ENCODE measurements at regions not wholly inside any gene's neighbourhood (a gene's known extent, or its start where the extent isn't known, plus 50 kb on each side); places are given as distances from the start of the nearest gene placed in this dataset.

- DNase-seq, result no peak
Observed at GRCh38 chr16:64892835-64893785, 228.8 kb downstream of the CDH11 start.

DNA sequence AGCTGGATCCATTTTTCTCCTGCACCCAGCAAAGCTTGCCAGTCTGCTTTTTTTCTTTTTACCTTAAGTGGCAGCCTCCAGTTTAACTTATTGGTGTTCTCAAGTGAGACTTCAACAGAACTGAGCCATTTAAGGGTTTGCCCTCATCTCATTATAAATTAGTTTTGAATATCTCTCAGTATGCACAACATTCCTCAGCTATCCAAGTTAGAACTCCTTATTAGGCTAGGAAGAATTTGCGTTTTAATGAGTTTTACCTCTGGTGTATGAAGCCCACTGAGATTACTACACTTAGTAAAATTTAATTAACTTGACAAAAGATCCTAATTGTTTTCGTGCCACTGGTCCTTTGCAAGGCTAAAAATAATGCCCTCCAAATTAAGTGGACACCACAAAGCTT, 232.4 kb downstream of the CDH11 start:
- no peak for DNase-seq

DNA sequence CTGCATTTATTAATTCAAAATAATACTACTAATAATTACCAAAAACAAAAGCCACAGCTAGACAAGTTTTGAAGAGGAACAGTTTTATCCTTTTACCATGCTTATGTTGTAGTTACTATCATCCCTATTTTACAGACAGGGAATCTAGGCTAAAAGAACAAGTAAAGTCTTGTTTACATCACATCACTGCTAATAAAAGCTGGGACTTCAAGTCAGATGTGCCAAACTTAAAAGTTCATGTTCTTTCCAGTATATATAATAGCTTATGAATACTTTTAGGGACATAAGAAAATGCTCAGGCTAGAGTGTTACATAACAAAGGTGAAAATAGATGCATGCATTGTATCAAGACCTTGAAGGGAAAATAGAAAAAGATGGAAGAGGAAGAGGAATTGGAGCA, 234.2 kb downstream of the CDH11 start:
- no peak for DNase-seq

- no peak for DNase-seq
Observed at GRCh38 chr16:64882078-64882784, 239.6 kb downstream of the CDH11 start.

- no peak for DNase-seq
Observed at GRCh38 chr16:64880994-64881393, 240.9 kb downstream of the CDH11 start.

DNA sequence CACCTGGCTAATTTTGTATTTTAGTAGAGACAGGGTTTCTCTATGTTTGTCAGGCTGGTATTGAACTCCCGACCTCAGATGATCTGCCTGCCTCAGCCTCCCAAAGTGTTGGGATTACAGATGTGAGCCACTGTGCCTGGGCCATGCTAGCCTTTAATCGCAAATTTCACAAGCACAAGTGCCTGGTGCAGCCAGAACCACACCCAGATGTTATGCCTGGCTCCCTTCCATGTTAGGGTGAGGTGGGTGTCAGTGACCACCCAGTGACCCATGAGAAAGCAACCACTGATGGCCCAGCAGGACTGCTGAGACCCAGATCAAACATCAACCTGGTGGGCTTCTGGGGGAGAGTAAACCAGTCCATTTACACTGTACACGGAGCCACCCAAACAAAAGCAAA, 241.9 kb downstream of the CDH11 start:
- no peak for DNase-seq

- no peak for DNase-seq
Observed at GRCh38 chr16:64878940-64879339, 242.9 kb downstream of the CDH11 start.

DNA sequence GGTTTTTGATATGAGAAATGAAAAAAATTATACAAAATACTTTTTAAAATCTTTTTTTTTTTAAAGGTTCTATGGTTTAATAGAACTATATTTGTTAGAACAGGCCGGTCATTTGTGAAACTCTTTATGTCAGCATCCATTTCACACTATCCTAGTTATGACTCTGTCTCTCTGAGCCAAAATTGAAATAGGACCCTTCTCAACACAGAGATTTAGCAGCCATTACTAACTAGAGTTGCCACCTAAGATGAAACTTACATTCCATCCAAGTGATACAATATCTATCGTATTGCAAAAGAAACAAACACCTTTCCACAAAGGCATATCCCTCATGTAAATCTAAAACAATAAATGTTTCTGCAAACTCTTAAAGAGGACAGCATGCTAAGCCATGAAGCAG, 249.8 kb downstream of the CDH11 start:
- no peak for DNase-seq

DNA sequence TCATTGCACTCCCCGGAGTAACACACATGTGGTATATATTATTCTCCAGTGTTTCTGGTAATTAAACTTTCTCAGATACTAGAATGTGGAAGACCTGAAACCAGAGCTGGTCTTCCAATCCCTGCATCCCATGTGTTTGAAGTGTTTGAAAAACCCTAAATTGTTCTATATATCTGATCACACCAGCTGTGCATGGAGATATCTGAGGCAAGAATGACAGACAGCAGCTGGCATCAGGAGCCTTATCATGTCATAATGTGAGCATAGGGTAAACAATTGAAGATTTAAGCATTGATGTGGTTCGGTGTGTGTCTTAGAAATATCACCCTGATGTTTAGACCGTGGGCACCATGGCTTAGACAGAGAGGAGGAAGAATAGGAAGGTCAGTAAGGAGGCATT, 251.0 kb downstream of the CDH11 start:
- DNase-seq, result no peak

DNA sequence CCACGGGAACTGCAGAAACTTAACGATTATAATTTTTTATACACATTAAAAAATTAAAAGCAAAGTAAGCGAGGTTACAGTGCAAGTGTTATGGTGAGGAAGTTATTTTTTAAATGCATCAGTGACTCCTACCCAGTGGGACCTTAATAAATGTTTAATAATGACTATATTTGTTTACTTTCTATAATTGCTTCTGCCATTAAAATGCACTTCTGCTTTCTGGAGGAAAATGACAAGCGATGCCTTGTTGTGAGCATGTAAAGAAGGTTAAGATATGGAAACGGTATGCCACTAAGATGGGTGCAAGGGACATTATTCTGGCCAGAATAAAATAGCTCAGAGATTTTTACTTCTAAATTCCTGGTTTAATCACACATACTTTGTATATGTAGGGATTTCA, 252.1 kb downstream of the CDH11 start:
- DNase-seq, result no peak

DNA sequence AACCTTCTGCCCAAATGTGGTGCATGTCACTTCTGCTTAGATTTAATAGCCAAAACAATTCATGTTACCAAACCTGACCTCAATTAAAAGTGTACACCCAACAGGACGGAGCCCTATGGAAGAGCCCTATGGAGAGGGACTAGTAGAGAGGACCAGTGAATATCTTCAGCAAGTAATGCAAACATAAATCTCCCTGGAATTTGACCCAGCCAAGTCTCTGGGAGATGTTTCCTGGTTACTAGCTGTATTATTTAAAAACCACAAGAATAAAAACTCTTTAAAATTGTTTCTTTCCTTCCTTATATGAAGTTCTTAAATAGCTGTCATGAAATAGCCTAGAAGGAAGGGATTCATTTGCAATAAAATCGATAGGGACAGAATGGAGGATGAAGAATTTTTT, 255.8 kb downstream of the CDH11 start:
- no peak for DNase-seq

GRCh38 chr16:64865069-64865696, 256.7 kb downstream of the CDH11 start:
- DNase-seq, result no peak

- DNase-seq, result no peak
Observed at GRCh38 chr16:64864232-64864809, 257.5 kb downstream of the CDH11 start.

DNA sequence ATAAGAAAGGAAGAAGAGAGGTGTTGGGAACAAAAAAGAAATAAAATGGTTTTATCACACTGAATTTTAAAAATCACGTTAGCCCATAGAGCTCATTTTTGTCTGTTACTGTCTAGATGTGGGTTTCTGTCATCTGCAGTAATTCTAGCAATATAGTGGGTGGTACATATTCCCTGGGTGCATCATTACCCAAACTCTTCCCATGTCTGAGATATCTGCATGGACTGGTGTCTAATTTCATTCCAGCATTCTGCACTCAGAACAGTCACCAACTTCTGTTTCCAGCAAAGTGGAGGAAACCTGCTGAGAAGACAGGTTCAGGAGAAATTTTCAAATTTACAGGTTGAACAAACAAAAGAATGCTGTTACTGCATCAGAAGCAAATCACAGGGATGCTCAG, 263.8 kb downstream of the CDH11 start:
- DNase-seq, result no peak

- no peak for DNase-seq
Observed at GRCh38 chr16:64857411-64857810, 264.5 kb downstream of the CDH11 start.

GRCh38 chr16:64853551-64853950, 268.3 kb downstream of the CDH11 start:
- DNase-seq, result no peak

DNA sequence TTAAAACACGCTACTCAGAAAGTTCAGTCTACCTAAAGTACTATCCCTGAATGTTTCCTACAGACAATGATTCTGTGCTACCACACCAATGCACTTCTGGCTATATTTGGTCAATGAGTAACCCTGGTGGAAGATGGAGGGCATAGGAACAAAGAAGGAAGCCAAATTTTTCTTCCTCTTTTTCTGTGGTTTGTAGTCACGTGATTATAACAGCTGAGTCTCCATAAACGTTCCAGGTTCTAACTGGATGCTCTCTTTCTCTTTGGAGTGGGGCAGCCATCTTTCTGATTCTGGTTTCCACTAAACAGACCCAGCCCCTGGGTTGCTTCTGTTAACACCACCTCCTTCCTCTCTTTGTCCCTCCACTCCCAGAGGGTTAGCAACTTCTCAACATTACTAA, 274.9 kb downstream of the CDH11 start:
- DNase-seq, result no peak

DNA sequence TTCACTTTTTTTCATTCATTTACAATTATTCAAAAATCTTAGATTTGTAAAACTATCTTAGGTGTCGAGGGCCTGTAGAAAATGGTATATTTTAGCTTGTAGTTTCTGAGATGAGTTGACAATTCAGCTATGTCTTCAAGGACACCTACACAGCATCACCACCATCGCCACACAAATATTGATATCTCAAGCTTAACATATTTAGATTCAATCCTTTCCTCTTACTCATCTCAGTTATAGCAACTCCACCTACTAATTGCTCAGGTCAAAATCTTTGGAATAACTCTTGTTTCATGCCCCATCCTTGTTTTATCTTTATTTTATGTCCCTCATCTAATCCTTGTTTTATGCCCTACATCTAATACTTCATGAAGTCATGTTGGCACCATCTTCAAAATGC, 276.8 kb downstream of the CDH11 start:
- DNase-seq, result no peak

DNA sequence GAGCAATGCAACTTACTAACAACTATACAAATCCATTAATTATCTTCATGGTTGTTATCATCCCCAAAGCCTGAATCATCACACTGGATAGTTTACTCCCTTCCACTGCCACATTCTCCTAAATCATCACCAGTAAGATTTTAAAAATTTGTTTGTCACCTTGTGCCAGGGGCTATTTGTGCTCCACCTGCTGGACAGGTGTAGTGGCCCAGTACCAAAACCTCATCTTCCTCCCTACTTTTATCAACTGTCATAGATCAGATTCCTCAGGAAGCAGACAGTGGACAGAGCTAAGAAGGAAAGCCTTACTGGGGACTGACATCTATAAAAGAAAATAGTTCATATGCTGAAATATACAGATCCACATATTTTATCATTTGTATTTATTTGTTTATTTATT, 280.4 kb downstream of the CDH11 start:
- DNase-seq, result no peak

DNA sequence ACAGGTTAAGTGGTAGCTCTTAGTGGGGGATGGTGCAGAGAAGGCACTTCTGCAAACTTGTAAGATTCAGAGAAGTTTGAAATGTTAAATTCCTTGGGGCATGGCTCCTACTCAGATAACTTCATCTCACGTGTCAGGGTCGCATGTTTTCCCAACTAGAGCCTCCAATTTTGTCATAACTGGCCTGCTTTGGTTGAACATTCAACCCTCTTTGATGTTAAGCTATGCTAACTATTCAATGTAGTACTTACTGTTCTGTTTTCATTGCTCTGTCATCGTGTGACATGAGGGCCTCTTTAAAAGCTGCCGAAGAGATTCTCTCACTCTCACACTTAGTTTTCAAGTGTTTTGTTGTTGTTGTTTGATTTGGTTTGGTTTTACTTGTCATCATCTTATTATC, 280.8 kb downstream of the CDH11 start:
- DNase-seq, result no peak

GRCh38 chr16:64830653-64831052, 291.2 kb downstream of the CDH11 start:
- DNase-seq, result no peak

DNA sequence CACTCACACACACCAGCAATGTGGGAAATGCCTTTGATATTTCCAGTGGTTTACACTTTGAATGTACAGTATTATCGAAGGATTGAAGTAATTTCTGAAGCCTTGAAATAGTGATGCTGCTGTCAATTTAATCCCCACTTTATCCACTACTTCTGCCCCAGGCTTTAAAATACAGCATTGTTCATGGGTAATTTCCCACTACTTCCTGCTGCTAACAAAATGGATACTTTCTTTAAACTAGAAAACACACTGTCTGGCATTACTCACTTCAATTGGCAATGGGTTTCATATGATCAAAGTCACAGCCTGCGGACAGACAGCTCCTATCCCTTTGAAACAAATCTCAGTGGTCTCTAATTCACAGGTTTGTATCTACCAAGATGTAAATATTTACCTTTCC, 292.2 kb downstream of the CDH11 start:
- DNase-seq, result no peak

DNA sequence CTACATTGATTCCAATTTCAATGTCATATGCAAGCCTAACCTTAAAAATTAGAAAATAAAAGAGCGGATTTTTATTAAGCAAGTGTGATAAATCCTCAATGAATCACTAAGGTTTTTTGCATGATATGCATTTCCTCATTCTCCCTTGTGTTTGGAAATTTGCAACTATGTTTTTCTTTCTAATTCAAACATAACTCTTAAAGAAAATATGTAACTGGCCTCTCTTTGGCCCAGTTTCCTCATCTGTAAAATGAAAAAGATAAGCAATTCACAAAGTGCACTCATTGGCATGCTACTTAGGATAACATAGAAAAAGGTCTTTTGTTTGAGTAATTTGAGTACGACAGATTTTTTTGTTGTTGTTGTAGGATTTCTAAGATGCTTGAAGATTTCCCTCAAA, 295.5 kb downstream of the CDH11 start:
- no peak for DNase-seq

All from stimulated activated CD4-positive, alpha-beta T cell treated with anti-CD3 and anti-CD28 coated beads, Interleukin-4, amount 100 ng/mL, for 4 hours (primary cell).